HCT116 (cell line): ENCODE measurements at regions not wholly inside any gene's neighbourhood (a gene's known extent, or its start where the extent isn't known, plus 50 kb on each side); places are given as distances from the start of the nearest gene placed in this dataset.
"Not testable (repeated sequence)": the region's sequence is repeated elsewhere in the genome, so short reads cannot be mapped to it uniquely, and the experiment has no call there.

Experiments
- ATF3 ChIP-seq: IDR thresholded peaks from 2 replicates; pipeline ENCODE4 v1.6.1; 2012
- CBX3 ChIP-seq: IDR thresholded peaks from 2 replicates; pipeline ENCODE4 v1.6.1; 2012; ENCODE audit warnings: low read depth
- CTCF ChIP-seq, 3 experiments: fragments of 200-600 bp in 1 of 3; sonication (generic) in 1 of 3; IDR thresholded peaks in 2 of 3; conservative IDR thresholded peaks in 1 of 3; 2 replicates each; pipeline ENCODE4 v1.5.1; 2012 to 2017; ENCODE audit warnings: low read depth in 2 of 3, low read length in 2 of 3, antibody characterized with exemption in 1 of 3, borderline replicate concordance in 1 of 3, control low read depth in 1 of 3, mild to moderate bottlenecking in 1 of 3, mixed read lengths in 1 of 3, mixed run types in 1 of 3, moderate library complexity in 1 of 3; ENCODE audit not compliant: insufficient read depth in 1 of 3
- EZH2 ChIP-seq: fragments of 200-600 bp; sonication (generic); IDR thresholded peaks from 2 replicates; pipeline ENCODE4 v1.6.1; 2017; ENCODE audit warnings: antibody characterized with exemption, mixed run types
- EZH2phosphoT487 ChIP-seq: fragments of 200-600 bp; IDR thresholded peaks from 2 replicates; pipeline ENCODE4 v1.6.1; 2018; ENCODE audit warnings: antibody characterized with exemption, borderline replicate concordance
- JUND ChIP-seq: IDR thresholded peaks from 2 replicates; pipeline ENCODE4 v1.6.1; 2012
- MAX ChIP-seq: IDR thresholded peaks from 2 replicates; pipeline ENCODE4 v1.6.1; 2012
- POLR2A ChIP-seq: IDR thresholded peaks from 2 replicates; pipeline ENCODE4 v1.7.0; 2011; ENCODE audit warnings: borderline replicate concordance; ENCODE audit not compliant: insufficient read depth, insufficient read length; ENCODE audit errors: extremely low read depth
- POLR2AphosphoS5 ChIP-seq: IDR thresholded peaks from 2 replicates; pipeline ENCODE4 v1.6.1; 2011; ENCODE audit warnings: mild to moderate bottlenecking, low read depth, low read length, moderate library complexity
- RAD21 ChIP-seq: IDR thresholded peaks from 2 replicates; pipeline ENCODE4 v1.6.1; 2012; ENCODE audit warnings: low read depth, mild to moderate bottlenecking
- REST ChIP-seq: IDR thresholded peaks from 2 replicates; pipeline ENCODE4 v1.6.1; 2012; ENCODE audit warnings: low read depth
- SIN3A ChIP-seq: IDR thresholded peaks from 2 replicates; pipeline ENCODE4 v1.6.1; 2012; ENCODE audit warnings: low read depth
- TCF7L2 ChIP-seq: IDR thresholded peaks from 2 replicates; pipeline ENCODE4 v1.7.0; 2011; ENCODE audit warnings: borderline replicate concordance, inconsistent platforms; ENCODE audit not compliant: insufficient read depth, insufficient read length; ENCODE audit errors: extremely low read depth
- ZFX ChIP-seq: fragments of 450-650 bp; IDR thresholded peaks from 2 replicates; pipeline ENCODE4 v1.6.1; 2017

- TF ChIP-seq CTCF (IDR thresholded peaks at IDR 0.05 in 2 of 3, conservative IDR thresholded peaks at IDR 0.05 in 1 of 3; ENCODE audit: borderline replicate concordance in 1 of 3, insufficient read depth in 1 of 3, low read depth in 2 of 3, low read length in 2 of 3); REST; POLR2A; EZH2; SIN3A; EZH2phosphoT487; ATF3; ZFX; CBX3; JUND; POLR2AphosphoS5; RAD21; MAX; TCF7L2: not testable (repeated sequence)
Observed at GRCh38 chr6:27773542-27774263, 138.5 kb downstream of the OR2B2 start.
